ENCODE measurements at regions not wholly inside any gene's neighbourhood (a gene's known extent, or its start where the extent isn't known, plus 50 kb on each side); places are given as distances from the start of the nearest gene placed in this dataset.

GRCh38 chr13:87093399-87093798 is 577.8 kb upstream of the SLITRK5 start:
- no peak for TF ChIP-seq CTCF (IDR thresholded peaks at IDR 0.05)
- TF ChIP-seq POLR2A (IDR thresholded peaks at IDR 0.05): no peak
- no peak for TF ChIP-seq POLR2AphosphoS5 (IDR thresholded peaks at IDR 0.05)
